ENCODE measurements at regions not wholly inside any gene's neighbourhood (a gene's known extent, or its start where the extent isn't known, plus 50 kb on each side); places are given as distances from the start of the nearest gene placed in this dataset.
"Not testable (repeated sequence)": the region's sequence is repeated elsewhere in the genome, so short reads cannot be mapped to it uniquely, and the experiment has no call there.

DNA sequence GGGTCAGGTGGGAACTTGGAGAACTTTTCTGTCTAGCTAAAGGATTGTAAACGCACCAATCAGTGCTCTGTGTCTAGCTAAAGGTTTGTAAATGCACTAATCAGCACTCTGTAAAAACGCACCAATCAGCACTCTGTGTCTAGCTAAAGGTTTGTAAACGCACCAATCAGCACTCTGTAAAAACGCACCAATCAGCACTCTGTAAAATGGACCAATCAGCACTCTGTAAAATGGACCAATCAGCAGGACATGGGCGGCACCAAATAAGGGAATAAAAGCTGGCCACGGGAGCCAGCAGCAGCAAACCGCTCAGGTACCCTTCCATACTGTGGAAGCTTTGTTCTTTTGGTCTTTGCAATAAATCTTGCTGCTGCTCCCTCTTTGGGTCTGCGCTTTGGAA lies 108.0 kb upstream of the MEGF10 start:
- ATAC-seq; DNase-seq (ENCODE audit: extremely low read depth in 1 of 4, low spot score in 3 of 4); H3K4me2 ChIP-seq (ENCODE audit: insufficient read depth, low read length); intact Hi-C loops (cut with micrococcal nuclease); CTCF ChIA-PET (ENCODE audit: low intra/inter-chr PET ratio); H3K9me3 ChIP-seq (replicated peaks; ENCODE audit: control insufficient read depth, insufficient read depth, low read depth, low read length); H3K9me1 ChIP-seq (ENCODE audit: control insufficient read depth, insufficient read depth, low read length); H3K79me2 ChIP-seq (ENCODE audit: control insufficient read depth, insufficient read depth, low read length); POLR2A ChIA-PET; H3K4me3 ChIP-seq; H3K4me1 ChIP-seq (replicated peaks in 1 of 2; ENCODE audit: control insufficient read depth in 2 of 2, insufficient read depth in 2 of 2, low read length in 2 of 2); H3K27ac ChIP-seq (ENCODE audit: extremely low read depth, low read depth, low read length); H3K36me3 ChIP-seq (ENCODE audit: control insufficient read depth, insufficient read depth, low read length); BruUV-seq (replicated peaks); FAIRE-seq; H4K20me1 ChIP-seq (replicated peaks; ENCODE audit: control insufficient read depth, insufficient read depth, low read length); H2AFZ ChIP-seq (ENCODE audit: low read depth, low read length); in situ Hi-C loops (cut with MboI); H3K9ac ChIP-seq (ENCODE audit: insufficient read depth in 1 of 2, low read depth in 2 of 2, low read length in 2 of 2): not testable (repeated sequence)
- WGBS (ENCODE audit: insufficient coverage, low coverage, missing lambda C conversion rate) = 0% methylated on average over 6 of the region's 8 CpGs
- H3K27me3 ChIP-seq (ENCODE audit: control insufficient read depth in 2 of 2, insufficient read depth in 2 of 2, low read length in 2 of 2) = peaks cover 0 to 12% of the 10 kb centered on the region in 2 experiments; a peak in 3 of 5 replicates
- TF ChIP-seq NFYB (IDR thresholded peaks at IDR 0.05; ENCODE audit: extremely low read depth, insufficient read length) (peak; percentile 57), ZNF316 (IDR thresholded peaks at IDR 0.05) (peak; percentile 61)

DNA sequence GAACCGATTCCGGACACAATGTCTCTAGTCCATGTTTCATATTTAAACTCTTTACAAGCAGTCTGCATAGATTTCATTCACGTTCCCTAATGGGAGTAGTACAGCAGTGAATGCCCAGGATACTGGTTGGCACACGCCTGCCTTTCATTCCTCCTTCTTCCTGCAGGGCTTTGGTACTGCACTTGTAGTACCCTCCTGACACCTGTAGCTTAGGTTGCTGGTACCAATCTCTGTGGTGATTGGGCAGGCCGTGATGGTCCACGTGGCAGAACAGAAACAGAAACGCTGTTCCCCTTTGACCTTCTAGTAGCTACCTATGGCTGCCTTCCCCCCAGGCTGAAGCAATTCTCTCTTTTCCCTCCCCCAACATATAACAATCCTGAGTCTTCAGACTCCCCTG lies 107.3 kb upstream of the MEGF10 start:
- Histone ChIP-seq H3K4me2 (ENCODE audit: insufficient read depth, low read length) (no peak overlapping the region), H3K36me3 (ENCODE audit: control insufficient read depth, insufficient read depth, low read length) (no peaks in the 10 kb centered on the region), H3K9me1 (ENCODE audit: control insufficient read depth, insufficient read depth, low read length) (no peaks in the 10 kb centered on the region), H3K27ac (ENCODE audit: extremely low read depth, low read depth, low read length) (no peak overlapping the region), H2AFZ (ENCODE audit: low read depth, low read length) (no peak overlapping the region), H3K9ac (ENCODE audit: insufficient read depth in 1 of 2, low read depth in 2 of 2, low read length in 2 of 2) (no peak overlapping the region), H3K27me3 (ENCODE audit: control insufficient read depth in 2 of 2, insufficient read depth in 2 of 2, low read length in 2 of 2) (peaks cover 0 to 12% of the 10 kb centered on the region in 2 experiments; a peak in 3 of 5 replicates), H3K4me3 (no peak overlapping the region), H3K9me3 (replicated peaks; ENCODE audit: control insufficient read depth, insufficient read depth, low read depth, low read length) (no peaks in the 10 kb centered on the region), H3K79me2 (ENCODE audit: control insufficient read depth, insufficient read depth, low read length) (no peaks in the 10 kb centered on the region), H3K4me1 (replicated peaks in 1 of 2; ENCODE audit: control insufficient read depth in 2 of 2, insufficient read depth in 2 of 2, low read length in 2 of 2) (no peaks in the 10 kb centered on the region), H4K20me1 (replicated peaks; ENCODE audit: control insufficient read depth, insufficient read depth, low read length) (no peaks in the 10 kb centered on the region)
- no TSS peak for BruUV-seq (replicated peaks)
- ChIA-PET CTCF (ENCODE audit: low intra/inter-chr PET ratio) (no interaction called here), POLR2A (no interaction called here)
- ATAC-seq (no peak), FAIRE-seq (no peak), DNase-seq (ENCODE audit: extremely low read depth in 1 of 4, low spot score in 3 of 4) (no peak)
- intact Hi-C loops (cut with micrococcal nuclease) (no loop called here), in situ Hi-C loops (cut with MboI) (no loop called here)
- WGBS (ENCODE audit: insufficient coverage, low coverage, missing lambda C conversion rate) = 1% methylated on average over 6 of the region's 7 CpGs
- TF ChIP-seq GTF2F1 (IDR thresholded peaks at IDR 0.05; ENCODE audit: low read depth, low read length) (no peak), ZBED1 (IDR thresholded peaks at IDR 0.05) (no peak), SP1 (CRISPR knock-in tag; IDR thresholded peaks at IDR 0.05) (no peak), RUNX1 (IDR thresholded peaks at IDR 0.05; ENCODE audit: low read depth) (no peak), HDAC8 (tag; IDR thresholded peaks at IDR 0.05) (no peak)
- TF ChIP-seq, protein P1, sequence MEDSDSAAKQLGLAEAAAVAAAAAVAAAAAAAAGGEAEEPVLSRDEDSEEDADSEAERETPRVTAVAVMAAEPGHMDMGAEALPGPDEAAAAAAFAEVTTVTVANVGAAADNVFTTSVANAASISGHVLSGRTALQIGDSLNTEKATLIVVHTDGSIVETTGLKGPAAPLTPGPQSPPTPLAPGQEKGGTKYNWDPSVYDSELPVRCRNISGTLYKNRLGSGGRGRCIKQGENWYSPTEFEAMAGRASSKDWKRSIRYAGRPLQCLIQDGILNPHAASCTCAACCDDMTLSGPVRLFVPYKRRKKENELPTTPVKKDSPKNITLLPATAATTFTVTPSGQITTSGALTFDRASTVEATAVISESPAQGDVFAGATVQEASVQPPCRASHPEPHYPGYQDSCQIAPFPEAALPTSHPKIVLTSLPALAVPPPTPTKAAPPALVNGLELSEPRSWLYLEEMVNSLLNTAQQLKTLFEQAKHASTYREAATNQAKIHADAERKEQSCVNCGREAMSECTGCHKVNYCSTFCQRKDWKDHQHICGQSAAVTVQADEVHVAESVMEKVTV (CRISPR knock-in tag; IDR thresholded peaks at IDR 0.05) = no peak
- TF ChIP-seq, protein P2, sequence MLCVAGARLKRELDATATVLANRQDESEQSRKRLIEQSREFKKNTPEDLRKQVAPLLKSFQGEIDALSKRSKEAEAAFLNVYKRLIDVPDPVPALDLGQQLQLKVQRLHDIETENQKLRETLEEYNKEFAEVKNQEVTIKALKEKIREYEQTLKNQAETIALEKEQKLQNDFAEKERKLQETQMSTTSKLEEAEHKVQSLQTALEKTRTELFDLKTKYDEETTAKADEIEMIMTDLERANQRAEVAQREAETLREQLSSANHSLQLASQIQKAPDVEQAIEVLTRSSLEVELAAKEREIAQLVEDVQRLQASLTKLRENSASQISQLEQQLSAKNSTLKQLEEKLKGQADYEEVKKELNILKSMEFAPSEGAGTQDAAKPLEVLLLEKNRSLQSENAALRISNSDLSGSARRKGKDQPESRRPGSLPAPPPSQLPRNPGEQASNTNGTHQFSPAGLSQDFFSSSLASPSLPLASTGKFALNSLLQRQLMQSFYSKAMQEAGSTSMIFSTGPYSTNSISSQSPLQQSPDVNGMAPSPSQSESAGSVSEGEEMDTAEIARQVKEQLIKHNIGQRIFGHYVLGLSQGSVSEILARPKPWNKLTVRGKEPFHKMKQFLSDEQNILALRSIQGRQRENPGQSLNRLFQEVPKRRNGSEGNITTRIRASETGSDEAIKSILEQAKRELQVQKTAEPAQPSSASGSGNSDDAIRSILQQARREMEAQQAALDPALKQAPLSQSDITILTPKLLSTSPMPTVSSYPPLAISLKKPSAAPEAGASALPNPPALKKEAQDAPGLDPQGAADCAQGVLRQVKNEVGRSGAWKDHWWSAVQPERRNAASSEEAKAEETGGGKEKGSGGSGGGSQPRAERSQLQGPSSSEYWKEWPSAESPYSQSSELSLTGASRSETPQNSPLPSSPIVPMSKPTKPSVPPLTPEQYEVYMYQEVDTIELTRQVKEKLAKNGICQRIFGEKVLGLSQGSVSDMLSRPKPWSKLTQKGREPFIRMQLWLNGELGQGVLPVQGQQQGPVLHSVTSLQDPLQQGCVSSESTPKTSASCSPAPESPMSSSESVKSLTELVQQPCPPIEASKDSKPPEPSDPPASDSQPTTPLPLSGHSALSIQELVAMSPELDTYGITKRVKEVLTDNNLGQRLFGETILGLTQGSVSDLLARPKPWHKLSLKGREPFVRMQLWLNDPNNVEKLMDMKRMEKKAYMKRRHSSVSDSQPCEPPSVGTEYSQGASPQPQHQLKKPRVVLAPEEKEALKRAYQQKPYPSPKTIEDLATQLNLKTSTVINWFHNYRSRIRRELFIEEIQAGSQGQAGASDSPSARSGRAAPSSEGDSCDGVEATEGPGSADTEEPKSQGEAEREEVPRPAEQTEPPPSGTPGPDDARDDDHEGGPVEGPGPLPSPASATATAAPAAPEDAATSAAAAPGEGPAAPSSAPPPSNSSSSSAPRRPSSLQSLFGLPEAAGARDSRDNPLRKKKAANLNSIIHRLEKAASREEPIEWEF (CRISPR knock-in tag; IDR thresholded peaks at IDR 0.05) = no peak
- TF ChIP-seq, protein P3, sequence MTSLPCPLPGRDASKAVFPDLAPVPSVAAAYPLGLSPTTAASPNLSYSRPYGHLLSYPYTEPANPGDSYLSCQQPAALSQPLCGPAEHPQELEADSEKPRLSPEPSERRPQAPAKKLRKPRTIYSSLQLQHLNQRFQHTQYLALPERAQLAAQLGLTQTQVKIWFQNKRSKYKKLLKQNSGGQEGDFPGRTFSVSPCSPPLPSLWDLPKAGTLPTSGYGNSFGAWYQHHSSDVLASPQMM (CRISPR knock-in tag; IDR thresholded peaks at IDR 0.05) = no peak
